ENCODE measurements at regions not wholly inside any gene's neighbourhood (a gene's known extent, or its start where the extent isn't known, plus 50 kb on each side); places are given as distances from the start of the nearest gene placed in this dataset.

- TF ChIP-seq REST (tag by site-specific recombination; IDR thresholded peaks at IDR 0.05) = no peak
- TF ChIP-seq CTCF (tag by site-specific recombination; IDR thresholded peaks at IDR 0.05) = no peak
- no peak for TF ChIP-seq ZNF830 (tag by site-specific recombination; IDR thresholded peaks at IDR 0.05; ENCODE audit: low read depth)
- TF ChIP-seq ZNF274 (IDR thresholded peaks at IDR 0.05; ENCODE audit: low read length) = no peak
- no peak for TF ChIP-seq ZNF274 (tag by site-specific recombination; IDR thresholded peaks at IDR 0.05; ENCODE audit: borderline replicate concordance)
- no peak for TF ChIP-seq ZBTB8A (tag by site-specific recombination; IDR thresholded peaks at IDR 0.05)
These were observed 472.9 kb upstream of the FTMT start for GRCh38 chr5:121378559-121379359.
